HCT116 (cell line): ENCODE measurements at regions not wholly inside any gene's neighbourhood (a gene's known extent, or its start where the extent isn't known, plus 50 kb on each side); places are given as distances from the start of the nearest gene placed in this dataset.

Experiments
- ATAC-seq: fragments of 200-7000 bp; cut with Tn5 transposase; 2 replicates; pipeline ENCODE4 v1.9.1; 2020; ENCODE audit warnings: mild to moderate bottlenecking, moderate library complexity
- BruUV-seq: library from RNA; stranded (reverse); fragments of 400-500 nt; replicated peaks from 2 replicates; lab custom pipeline; 2021; lab: Mats Ljungman, UMichigan
- CTCF ChIA-PET: fragments of 300-600 bp; sonication (Branson Sonifier 250); formaldehyde crosslinking; loops from one replicate; lab custom pipeline; 2021; ENCODE audit warnings: antibody characterized with exemption; lab: Charles Lee
- POLR2A ChIA-PET: fragments of 300-600, 350-600 bp; sonication (Branson Sonifier 250); formaldehyde crosslinking; loops from one replicate; lab custom pipeline; 2021; ENCODE audit warnings: antibody characterized with exemption; lab: Charles Lee
- RAD21 ChIA-PET, 2 experiments: fragments of 300-600 bp; sonication (Branson Sonifier 250); formaldehyde crosslinking; loops; one replicate each; lab custom pipeline; 2023; ENCODE audit warnings: low total read pairs in 2 of 2; ENCODE audit not compliant: uncharacterized antibody in 2 of 2, unreplicated experiment in 2 of 2, low non-redundant PET in 1 of 2; lab: Charles Lee
- DNase-seq: peaks from one replicate; pipeline ENCODE4 v3.0.0-alpha.2; 2010; ENCODE audit warnings: low read depth, low spot score
- H2AFZ ChIP-seq: fragments of 200-600 bp; shearing (Covaris generic), sonication (generic); 2 replicates; pipeline ENCODE4 v1.6.1; 2017; ENCODE audit warnings: low read depth, mixed run types, mixed read lengths, antibody characterized with exemption, low read length; ENCODE audit not compliant: poor library complexity, severe bottlenecking
- H3K27ac ChIP-seq: 2 replicates; pipeline ENCODE4 v1.5.1; 2012; ENCODE audit warnings: low read depth, low read length
- H3K27me3 ChIP-seq: fragments of 200-600 bp; sonication (generic); 2 replicates; pipeline ENCODE4 v1.6.1; 2016; ENCODE audit warnings: mixed run types, low read length, mixed read lengths; ENCODE audit not compliant: insufficient read depth
- H3K36me3 ChIP-seq, 2 experiments: fragments of 200-500 bp in 1 of 2; fragments of 200-600 bp in 1 of 2; sonication (Bioruptor generic) in 1 of 2; sonication (generic) in 1 of 2; 2 replicates each; pipeline versions ENCODE4 v1.5.1 to v1.6.1; 2014 to 2016; ENCODE audit warnings: low read length in 2 of 2, inconsistent platforms in 1 of 2, mixed read lengths in 1 of 2, mixed run types in 1 of 2; ENCODE audit not compliant: insufficient read depth in 2 of 2, control insufficient read depth in 1 of 2
- H3K4me1 ChIP-seq, 2 experiments: fragments of 200-600 bp in 1 of 2; sonication (generic) in 1 of 2; 2 replicates each; pipeline versions ENCODE4 v1.5.1 to v1.6.1; 2012 to 2017; ENCODE audit warnings: low read length in 2 of 2, inconsistent platforms in 1 of 2, mild to moderate bottlenecking in 1 of 2, mixed read lengths in 1 of 2, mixed run types in 1 of 2, moderate library complexity in 1 of 2; ENCODE audit not compliant: insufficient read depth in 2 of 2, control insufficient read depth in 1 of 2
- H3K4me2 ChIP-seq: fragments of 200-600 bp; sonication (generic); 2 replicates; pipeline ENCODE4 v1.6.1; 2017; ENCODE audit warnings: mixed run types, low read length, mixed read lengths
- H3K4me3 ChIP-seq, 2 experiments: fragments of 200-600 bp in 1 of 2; sonication (generic) in 1 of 2; replicated peaks in 1 of 2; 2 replicates each; pipeline ENCODE4 v1.5.1; 2011 to 2016; ENCODE audit warnings: low read length in 2 of 2, control low read depth in 1 of 2, low read depth in 1 of 2, mild to moderate bottlenecking in 1 of 2, mixed read lengths in 1 of 2, mixed run types in 1 of 2
- H3K79me2 ChIP-seq: fragments of 200-600 bp; sonication (generic); 2 replicates; pipeline ENCODE4 v1.6.1; 2017; ENCODE audit warnings: mild to moderate bottlenecking, mixed run types, low read length, moderate library complexity, mixed read lengths; ENCODE audit not compliant: insufficient read depth
- H3K9ac ChIP-seq: fragments of 200-600 bp; sonication (generic); 2 replicates; pipeline ENCODE4 v1.6.1; 2016; ENCODE audit warnings: low read length, mixed read lengths
- H3K9me2 ChIP-seq: fragments of 200-600 bp; sonication (generic), shearing (Covaris generic); 2 replicates; pipeline ENCODE4 v1.6.1; 2017; ENCODE audit warnings: mixed run types, mild to moderate bottlenecking, moderate library complexity; ENCODE audit not compliant: insufficient read depth
- H3K9me3 ChIP-seq, 2 experiments: fragments of 200-500 bp in 1 of 2; fragments of 200-600 bp in 1 of 2; sonication (Bioruptor generic) in 1 of 2; sonication (generic) in 1 of 2; 2 replicates each; pipeline ENCODE4 v1.6.1; 2014 to 2017; ENCODE audit warnings: low read length in 2 of 2, mixed read lengths in 2 of 2, inconsistent platforms in 1 of 2, low read depth in 1 of 2, mild to moderate bottlenecking in 1 of 2, mixed run types in 1 of 2, moderate library complexity in 1 of 2; ENCODE audit not compliant: control insufficient read depth in 1 of 2, insufficient read depth in 1 of 2
- H4K20me1 ChIP-seq: fragments of 200-600 bp; sonication (generic), shearing (Covaris generic); 2 replicates; pipeline ENCODE4 v1.6.1; 2017; ENCODE audit warnings: mixed run types, mild to moderate bottlenecking, moderate library complexity; ENCODE audit not compliant: insufficient read depth
- CTCF ChIP-seq, 3 experiments: fragments of 200-600 bp in 1 of 3; sonication (generic) in 1 of 3; IDR thresholded peaks in 2 of 3; conservative IDR thresholded peaks in 1 of 3; 2 replicates each; pipeline ENCODE4 v1.5.1; 2012 to 2017; ENCODE audit warnings: low read depth in 2 of 3, low read length in 2 of 3, antibody characterized with exemption in 1 of 3, borderline replicate concordance in 1 of 3, control low read depth in 1 of 3, mild to moderate bottlenecking in 1 of 3, mixed read lengths in 1 of 3, mixed run types in 1 of 3, moderate library complexity in 1 of 3; ENCODE audit not compliant: insufficient read depth in 1 of 3
- EGR1 ChIP-seq: IDR thresholded peaks from 2 replicates; pipeline ENCODE4 v1.6.1; 2012; ENCODE audit warnings: low read depth
- EZH2 ChIP-seq: fragments of 200-600 bp; sonication (generic); IDR thresholded peaks from 2 replicates; pipeline ENCODE4 v1.6.1; 2017; ENCODE audit warnings: antibody characterized with exemption, mixed run types
- MAX ChIP-seq: IDR thresholded peaks from 2 replicates; pipeline ENCODE4 v1.6.1; 2012
- RAD21 ChIP-seq: IDR thresholded peaks from 2 replicates; pipeline ENCODE4 v1.6.1; 2012; ENCODE audit warnings: low read depth, mild to moderate bottlenecking
- SP1 ChIP-seq: IDR thresholded peaks from 2 replicates; pipeline ENCODE4 v1.6.1; 2012; ENCODE audit warnings: low read depth
- TCF7L2 ChIP-seq: IDR thresholded peaks from 2 replicates; pipeline ENCODE4 v1.7.0; 2011; ENCODE audit warnings: borderline replicate concordance, inconsistent platforms; ENCODE audit not compliant: insufficient read depth, insufficient read length; ENCODE audit errors: extremely low read depth
- ZFX ChIP-seq: fragments of 450-650 bp; IDR thresholded peaks from 2 replicates; pipeline ENCODE4 v1.6.1; 2017
- intact Hi-C: fragments of 100-400 bp; cut with micrococcal nuclease; formaldehyde crosslinking; loops from 2 replicates; pipeline ENCODE4 v1.10.0; 2022
- TF ChIP-seq, protein P1 (sequence below): IDR thresholded peaks from 2 replicates; pipeline ENCODE4 v1.6.1; 2012; ENCODE audit warnings: low read depth
- TF ChIP-seq, protein P2 (sequence below): IDR thresholded peaks from 2 replicates; pipeline ENCODE4 v1.6.1; 2011; ENCODE audit warnings: mild to moderate bottlenecking, low read length, moderate library complexity; ENCODE audit not compliant: insufficient replicate concordance; ENCODE audit errors: extremely low read depth

DNA sequence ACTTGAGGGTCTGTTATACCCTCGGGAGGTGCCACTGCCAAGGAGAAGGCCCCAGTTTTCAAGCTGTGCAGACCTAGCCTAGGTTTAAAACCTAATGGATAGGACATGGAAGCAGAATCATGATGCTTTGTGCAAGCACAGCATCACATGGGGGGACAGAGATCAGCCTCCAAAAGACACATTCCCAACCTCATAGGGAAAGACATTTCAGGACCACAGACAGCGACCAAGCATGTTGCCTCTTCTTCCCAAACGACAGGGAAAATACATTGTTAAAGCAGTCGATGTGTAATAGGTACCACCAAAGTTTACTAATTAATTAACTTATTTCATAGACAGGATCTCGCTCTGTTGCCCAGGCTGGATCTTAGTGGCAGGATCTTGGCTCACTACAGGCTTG is 573.9 kb downstream of the TCERG1L start:
- CTCF ChIA-PET: no interaction called here
- no peak for ATAC-seq
- no peak overlapping the region for H3K4me2 ChIP-seq
- no peaks in the 10 kb centered on the region for H4K20me1 ChIP-seq
- no peaks in the 10 kb centered on the region for H3K9me3 ChIP-seq
- POLR2A ChIA-PET: no interaction called here
- no peak overlapping the region for H3K4me3 ChIP-seq
- RAD21 ChIA-PET: no interaction called here
- no peaks in the 10 kb centered on the region for H3K36me3 ChIP-seq
- H3K27ac ChIP-seq: no peak overlapping the region
- DNase-seq: no peak
- H3K27me3 ChIP-seq: no peaks in the 10 kb centered on the region
- TF ChIP-seq, protein P1, sequence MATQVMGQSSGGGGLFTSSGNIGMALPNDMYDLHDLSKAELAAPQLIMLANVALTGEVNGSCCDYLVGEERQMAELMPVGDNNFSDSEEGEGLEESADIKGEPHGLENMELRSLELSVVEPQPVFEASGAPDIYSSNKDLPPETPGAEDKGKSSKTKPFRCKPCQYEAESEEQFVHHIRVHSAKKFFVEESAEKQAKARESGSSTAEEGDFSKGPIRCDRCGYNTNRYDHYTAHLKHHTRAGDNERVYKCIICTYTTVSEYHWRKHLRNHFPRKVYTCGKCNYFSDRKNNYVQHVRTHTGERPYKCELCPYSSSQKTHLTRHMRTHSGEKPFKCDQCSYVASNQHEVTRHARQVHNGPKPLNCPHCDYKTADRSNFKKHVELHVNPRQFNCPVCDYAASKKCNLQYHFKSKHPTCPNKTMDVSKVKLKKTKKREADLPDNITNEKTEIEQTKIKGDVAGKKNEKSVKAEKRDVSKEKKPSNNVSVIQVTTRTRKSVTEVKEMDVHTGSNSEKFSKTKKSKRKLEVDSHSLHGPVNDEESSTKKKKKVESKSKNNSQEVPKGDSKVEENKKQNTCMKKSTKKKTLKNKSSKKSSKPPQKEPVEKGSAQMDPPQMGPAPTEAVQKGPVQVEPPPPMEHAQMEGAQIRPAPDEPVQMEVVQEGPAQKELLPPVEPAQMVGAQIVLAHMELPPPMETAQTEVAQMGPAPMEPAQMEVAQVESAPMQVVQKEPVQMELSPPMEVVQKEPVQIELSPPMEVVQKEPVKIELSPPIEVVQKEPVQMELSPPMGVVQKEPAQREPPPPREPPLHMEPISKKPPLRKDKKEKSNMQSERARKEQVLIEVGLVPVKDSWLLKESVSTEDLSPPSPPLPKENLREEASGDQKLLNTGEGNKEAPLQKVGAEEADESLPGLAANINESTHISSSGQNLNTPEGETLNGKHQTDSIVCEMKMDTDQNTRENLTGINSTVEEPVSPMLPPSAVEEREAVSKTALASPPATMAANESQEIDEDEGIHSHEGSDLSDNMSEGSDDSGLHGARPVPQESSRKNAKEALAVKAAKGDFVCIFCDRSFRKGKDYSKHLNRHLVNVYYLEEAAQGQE: peak; percentile 50
- TF ChIP-seq ZFX (no peak), EGR1 (no peak)
- no peak overlapping the region for H2AFZ ChIP-seq
- no peak overlapping the region for H3K9ac ChIP-seq
- H3K4me1 ChIP-seq: no peaks in the 10 kb centered on the region
- H3K9me2 ChIP-seq: no peaks in the 10 kb centered on the region
- H3K79me2 ChIP-seq: no peaks in the 10 kb centered on the region
- BruUV-seq: no TSS peak
- intact Hi-C loops: no loop called here

- no peak overlapping the region for H3K4me3 ChIP-seq
- H3K9me2 ChIP-seq: no peaks in the 10 kb centered on the region
- no peak overlapping the region for H3K9ac ChIP-seq
- no TSS peak for BruUV-seq
- H3K36me3 ChIP-seq: no peaks in the 10 kb centered on the region
- no peaks in the 10 kb centered on the region for H3K79me2 ChIP-seq
- no peak for ATAC-seq
- ChIA-PET RAD21 (no interaction called here), POLR2A (no interaction called here), CTCF (no interaction called here)
- H3K4me2 ChIP-seq: no peak overlapping the region
- H3K9me3 ChIP-seq: no peaks in the 10 kb centered on the region
- H3K4me1 ChIP-seq: no peaks in the 10 kb centered on the region
- no peak overlapping the region for H3K27ac ChIP-seq
- H4K20me1 ChIP-seq: no peaks in the 10 kb centered on the region
- no peak for DNase-seq
- no peak overlapping the region for H2AFZ ChIP-seq
- intact Hi-C loops: no loop called here
- no peaks in the 10 kb centered on the region for H3K27me3 ChIP-seq
- no peak for TF ChIP-seq ZFX
- TF ChIP-seq, protein P2, sequence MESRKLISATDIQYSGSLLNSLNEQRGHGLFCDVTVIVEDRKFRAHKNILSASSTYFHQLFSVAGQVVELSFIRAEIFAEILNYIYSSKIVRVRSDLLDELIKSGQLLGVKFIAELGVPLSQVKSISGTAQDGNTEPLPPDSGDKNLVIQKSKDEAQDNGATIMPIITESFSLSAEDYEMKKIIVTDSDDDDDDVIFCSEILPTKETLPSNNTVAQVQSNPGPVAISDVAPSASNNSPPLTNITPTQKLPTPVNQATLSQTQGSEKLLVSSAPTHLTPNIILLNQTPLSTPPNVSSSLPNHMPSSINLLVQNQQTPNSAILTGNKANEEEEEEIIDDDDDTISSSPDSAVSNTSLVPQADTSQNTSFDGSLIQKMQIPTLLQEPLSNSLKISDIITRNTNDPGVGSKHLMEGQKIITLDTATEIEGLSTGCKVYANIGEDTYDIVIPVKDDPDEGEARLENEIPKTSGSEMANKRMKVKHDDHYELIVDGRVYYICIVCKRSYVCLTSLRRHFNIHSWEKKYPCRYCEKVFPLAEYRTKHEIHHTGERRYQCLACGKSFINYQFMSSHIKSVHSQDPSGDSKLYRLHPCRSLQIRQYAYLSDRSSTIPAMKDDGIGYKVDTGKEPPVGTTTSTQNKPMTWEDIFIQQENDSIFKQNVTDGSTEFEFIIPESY: no peak
- TF ChIP-seq TCF7L2: no peak
- TF ChIP-seq SP1: no peak
- TF ChIP-seq CTCF (IDR thresholded peaks at IDR 0.05 in 2 of 3, conservative IDR thresholded peaks at IDR 0.05 in 1 of 3; ENCODE audit: borderline replicate concordance in 1 of 3, insufficient read depth in 1 of 3, low read depth in 2 of 3, low read length in 2 of 3): no peak
- TF ChIP-seq MAX: no peak
- no peak for TF ChIP-seq RAD21
- no peak for TF ChIP-seq EZH2
Measured at GRCh38 chr10:130739016-130739756, 572.3 kb downstream of the TCERG1L start.
